Fibroblast of peridontal ligament (primary cell): ENCODE measurements at regions not wholly inside any gene's neighbourhood (a gene's known extent, or its start where the extent isn't known, plus 50 kb on each side); places are given as distances from the start of the nearest gene placed in this dataset.
"Not testable (repeated sequence)": the region's sequence is repeated elsewhere in the genome, so short reads cannot be mapped to it uniquely, and the experiment has no call there.

Experiments used
- DNase-seq: peaks from one replicate; pipeline ENCODE4 v3.0.0-alpha.2; 2010; ENCODE audit errors: extremely low read depth

DNA sequence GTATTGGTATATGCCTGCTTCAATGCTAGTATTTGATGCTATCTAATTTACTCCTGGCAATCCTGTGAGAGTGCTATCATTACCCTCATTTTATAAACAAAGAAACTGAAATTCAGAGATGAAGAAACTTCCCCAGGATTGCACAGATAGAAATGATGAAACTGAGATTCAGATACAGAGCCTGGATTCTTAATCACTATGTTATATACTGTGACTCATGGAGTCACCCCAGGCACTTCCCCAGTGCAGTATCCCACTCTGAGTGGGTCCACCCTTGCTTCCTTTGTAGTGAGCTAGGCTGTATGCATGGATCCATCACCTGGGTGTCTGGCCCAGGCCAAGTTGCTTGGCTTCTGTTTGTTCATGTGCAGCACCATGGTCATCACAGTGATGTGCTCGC, 133.9 kb downstream of the TRIM43 start:
- DNase-seq, result peak; percentile 27

DNA sequence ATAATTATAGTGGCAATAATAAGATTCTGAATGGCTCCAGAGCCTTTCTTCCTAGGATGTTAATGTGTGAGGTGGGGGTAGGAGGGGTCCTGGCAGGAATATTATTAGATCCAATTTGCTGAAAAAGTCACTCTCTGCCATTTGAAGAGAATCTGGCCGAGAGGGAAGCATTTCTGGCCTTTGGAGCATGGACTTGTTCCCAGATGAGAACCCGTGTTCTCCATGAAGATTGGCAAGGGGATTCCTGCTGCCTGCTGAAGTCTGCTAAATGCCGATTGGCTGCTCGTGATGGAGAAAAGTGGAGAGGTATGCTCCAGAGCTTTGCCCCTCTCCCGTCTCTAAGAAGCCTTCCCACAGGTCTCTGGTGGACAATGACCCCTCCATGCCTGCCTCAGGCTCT, 135.6 kb downstream of the TRIM43 start:
- not testable (repeated sequence) for DNase-seq

DNA sequence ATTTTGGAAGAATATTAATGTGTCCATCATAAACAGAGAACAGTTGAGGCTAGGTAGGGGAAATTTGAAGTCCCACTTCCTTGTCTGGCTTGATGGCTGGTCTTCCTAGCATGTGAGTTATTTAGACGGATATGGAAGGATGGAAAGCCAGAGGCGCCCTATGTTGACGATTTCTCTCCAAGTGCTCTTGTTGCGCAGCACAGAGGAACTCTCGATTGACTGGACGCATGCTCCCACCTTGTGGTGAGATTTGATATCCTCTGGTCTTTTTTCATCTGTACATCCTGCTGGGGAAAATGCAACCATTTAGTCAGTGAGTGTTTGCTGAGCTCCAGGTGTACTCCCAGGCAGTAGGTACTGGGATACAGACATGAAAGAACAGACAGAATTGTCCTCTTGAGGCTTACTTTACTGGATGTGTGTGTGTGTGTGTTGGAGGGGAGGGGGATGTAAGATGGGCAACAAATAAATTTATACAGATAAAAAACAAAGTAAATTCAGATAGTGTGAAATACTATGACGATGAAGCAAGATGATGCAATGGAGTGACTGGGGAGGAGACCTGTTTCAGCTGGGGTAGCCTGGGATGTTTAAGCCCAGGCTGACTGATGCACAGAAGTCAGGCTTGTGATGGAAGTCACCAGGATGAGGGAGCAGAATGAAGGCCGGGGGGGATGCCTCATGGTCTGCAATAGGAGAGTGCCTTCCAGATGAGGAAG, 137.2 kb downstream of the TRIM43 start:
- peak; percentile 94 for DNase-seq

DNA sequence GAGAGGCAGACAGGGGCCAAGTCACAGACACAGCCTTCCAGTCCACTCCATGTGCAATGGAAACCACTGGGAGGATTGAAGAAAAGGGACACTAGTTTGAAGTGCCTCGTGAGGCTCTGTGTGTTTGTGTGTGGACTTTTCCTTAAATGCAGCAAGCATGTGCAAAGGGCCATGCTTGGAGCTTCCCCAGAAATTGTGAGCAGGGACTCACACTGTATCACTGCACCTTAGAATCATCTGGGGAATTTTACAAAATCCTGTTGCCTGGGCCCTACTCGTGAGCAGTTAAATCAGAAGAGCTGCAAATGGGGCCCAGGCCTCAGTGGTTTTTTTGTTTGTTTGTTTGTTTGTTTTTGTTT, 137.8 kb downstream of the TRIM43 start:
- DNase-seq, result no peak

DNA sequence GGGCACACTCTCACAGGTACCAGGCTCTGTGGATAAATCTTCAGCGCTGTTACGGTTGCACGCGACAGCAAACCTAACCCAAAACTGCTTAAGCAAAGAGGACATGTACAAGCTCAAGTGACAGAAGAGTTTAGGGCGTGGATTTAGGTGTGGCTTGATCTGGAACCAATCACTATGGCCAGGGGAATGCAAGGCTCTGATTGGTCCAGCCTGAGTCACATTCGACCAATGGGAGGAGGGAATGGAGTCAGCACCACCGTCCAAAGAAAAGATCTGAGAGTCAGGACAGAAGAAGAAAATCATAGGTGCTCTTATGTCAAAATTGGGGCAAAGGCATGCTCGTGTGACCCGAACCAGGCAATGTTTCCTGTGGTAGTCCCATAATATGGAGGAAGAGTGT, 139.0 kb downstream of the TRIM43 start:
- DNase-seq, result no peak

DNA sequence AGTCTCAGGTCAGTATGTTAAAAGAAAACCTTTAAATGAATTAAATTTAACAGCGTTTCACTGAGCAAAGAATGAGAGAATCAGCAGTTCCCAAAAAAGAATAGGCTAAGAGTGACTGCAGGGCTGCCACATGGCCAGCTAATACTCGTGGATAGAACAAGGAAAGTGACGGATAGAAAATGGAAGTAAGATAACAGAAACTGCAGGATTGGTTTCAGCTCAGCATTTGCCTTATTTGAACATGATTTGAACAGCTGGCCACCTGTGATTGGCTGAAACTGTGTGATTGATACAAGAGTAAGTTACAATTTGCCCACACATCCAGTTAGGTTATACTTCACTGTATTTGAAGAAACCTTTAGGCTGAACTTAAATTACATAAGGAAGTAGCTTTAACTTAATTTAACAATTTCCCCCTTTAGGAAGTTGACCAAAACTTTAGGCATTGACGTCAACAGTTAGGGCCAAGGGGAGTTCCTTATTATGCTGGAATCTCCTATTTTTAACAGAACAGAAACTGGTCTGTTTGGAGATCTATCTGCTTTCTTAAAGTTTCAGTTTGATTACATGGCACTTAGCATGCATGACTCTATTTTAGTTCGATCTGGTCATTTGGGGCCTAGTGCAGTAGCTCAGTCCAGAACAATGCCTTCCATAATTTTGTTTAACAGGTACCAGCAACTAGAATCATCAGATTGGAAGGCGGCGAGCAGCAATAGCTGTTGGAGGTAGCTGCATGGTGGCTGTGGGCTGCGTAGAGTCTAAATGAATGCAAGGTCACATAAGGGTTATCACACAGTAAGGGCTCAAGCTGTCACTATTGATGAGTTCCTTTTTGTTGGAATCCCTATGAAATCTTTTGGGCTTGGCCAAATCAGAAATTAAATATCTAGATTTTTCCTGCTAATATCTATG, 143.4 kb downstream of the TRIM43 start:
- DNase-seq, result no peak

DNA sequence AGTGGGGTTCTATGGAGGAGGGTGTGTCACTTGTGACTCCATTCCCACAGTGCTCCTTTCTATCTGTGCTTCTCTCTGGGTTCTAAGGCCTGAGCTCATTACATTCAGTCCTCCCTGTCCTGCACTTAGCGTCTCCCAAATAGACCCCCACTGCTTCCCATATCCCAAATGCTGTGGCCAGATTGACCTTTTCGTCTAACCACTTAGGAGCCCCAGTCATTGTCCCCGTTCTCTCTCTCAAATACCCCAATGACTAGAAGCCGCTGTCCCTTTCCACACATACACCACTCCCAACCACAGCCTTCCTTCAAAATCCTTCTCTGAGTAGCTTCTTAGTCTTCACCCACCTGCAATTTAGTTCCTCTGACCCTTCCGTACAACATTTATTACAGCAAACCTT, 146.5 kb downstream of the TRIM43 start:
- no peak for DNase-seq

DNA sequence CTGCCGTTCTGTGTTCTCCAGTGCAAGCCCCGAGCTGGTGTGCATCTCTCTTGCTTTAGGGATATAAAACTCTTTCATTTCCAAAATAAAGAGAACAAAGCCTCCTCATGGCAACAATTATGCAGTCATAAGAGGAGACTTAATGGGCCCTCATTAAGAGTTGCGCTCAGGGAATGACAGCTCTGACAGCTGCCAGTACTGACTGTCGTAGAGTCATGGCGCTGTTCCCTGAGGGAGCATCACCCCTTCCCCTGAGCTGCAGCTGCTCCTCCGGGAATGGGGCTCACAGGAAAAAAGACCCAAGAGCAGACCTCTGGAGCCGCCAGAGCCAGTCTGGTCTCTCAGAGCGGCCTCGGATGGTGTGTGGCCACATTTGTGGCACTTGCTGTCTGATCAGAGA, 160.3 kb downstream of the TRIM43 start:
- DNase-seq, result not testable (repeated sequence)

DNA sequence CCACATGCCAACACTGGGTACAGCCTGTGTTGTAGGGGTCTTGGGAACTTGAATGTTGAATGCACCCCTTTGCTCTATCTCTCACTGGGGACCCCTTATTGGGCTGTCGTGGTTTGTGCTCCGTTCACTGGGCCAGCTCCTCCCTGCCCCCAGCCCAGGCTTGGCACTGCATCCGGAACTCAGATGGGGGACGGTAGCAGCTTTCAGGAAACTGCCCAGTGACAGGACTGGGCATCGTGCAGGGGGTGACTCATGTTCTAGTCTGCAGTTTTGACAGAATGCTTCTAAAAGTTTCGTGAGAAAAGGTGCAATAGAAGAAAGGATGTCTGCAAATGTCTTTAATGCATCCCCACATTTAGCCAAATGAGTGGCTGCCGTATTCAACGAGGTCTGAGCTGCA, 162.0 kb downstream of the TRIM43 start:
- DNase-seq, result not testable (repeated sequence)

DNA sequence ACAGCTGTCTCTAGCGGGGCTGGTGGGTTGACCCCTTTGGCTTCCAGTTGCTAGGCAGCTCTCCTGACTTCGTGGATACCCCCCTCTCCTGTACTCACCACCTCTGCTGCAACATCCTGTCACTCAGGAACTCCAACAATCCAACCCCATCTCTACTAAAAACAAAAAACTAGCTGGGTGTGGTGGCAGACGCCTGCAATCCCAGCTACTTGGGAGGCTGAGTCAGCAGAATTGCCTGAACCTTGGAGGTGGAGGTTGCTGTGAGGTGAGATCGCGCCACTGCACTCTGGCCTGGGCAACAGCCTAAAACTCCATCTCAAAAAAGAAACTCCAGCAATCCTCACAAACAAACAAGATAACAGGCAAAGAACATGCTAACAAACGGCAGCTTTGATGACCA, 162.4 kb downstream of the TRIM43 start:
- DNase-seq, result not testable (repeated sequence)

DNA sequence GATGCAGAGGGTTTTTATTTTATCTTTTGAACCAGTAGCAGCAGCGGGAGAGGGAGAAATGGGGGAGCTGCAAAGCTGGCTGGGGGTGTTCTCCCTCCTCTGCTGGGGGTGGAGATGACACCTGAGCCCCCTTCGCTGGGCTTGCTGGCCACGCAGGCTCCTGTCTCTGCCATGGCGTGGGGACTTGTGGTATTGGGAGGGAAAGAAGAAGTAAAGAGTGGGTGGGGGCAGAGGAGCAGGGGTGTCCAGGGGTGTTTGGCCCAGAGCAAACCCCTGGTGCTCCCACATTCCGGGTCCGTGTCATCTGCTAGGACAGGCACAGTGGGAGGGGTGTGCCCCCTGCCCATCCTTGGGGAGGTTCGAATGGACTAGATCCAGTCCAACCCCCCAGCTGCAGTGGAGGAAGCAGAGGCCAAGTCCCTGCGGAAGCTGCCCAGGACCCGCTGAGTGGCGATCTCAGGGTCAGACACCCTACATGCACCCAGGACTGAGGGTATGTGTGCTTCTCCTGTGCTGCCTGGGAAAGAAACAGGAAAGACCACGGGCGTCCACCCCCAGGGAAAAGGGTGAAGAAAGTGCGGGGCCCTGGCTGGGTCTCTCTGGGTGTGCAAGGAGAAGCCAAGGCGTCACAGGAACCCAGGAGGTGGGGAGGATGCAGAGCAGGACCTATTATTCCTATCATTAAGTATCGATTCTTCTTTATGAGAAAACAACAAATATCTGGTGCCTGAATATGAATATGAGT, 163.2 kb downstream of the TRIM43 start:
- DNase-seq, result not testable (repeated sequence)

DNA sequence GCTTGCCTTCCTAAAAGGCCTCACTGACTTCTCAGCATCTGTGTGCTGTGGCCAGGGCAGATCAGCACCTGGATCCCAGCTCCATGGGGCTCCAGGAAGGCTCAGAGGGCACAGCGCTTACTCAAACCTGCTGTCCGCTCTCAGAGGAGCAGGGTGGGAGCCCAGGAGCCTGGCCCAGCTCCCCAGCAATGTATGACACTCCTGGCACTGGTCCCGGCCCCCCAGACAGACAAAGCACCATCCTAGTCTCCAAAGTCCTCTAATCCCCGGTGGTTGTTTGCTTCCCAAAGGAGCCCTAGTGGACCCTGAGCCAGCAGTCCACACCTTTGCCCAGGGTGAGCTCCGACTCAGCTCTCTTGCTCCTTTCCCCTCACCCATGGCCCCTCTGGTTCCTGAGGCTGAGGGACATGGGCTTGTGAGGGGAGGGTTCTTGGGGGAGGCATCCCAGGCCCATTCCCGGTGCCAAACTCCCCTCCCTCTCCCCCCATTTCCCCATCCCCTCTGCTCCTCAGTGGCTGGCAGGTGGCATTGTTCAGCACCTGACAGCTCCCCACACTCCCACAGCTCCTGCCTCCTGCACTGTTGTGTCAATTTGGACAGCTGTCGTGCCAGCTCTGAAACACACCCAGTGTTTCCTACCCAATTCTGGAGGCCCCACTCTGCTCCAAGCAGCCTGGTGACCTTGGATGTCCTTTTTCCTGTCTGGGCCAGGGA, 164.3 kb downstream of the TRIM43 start:
- DNase-seq, result not testable (repeated sequence)

DNA sequence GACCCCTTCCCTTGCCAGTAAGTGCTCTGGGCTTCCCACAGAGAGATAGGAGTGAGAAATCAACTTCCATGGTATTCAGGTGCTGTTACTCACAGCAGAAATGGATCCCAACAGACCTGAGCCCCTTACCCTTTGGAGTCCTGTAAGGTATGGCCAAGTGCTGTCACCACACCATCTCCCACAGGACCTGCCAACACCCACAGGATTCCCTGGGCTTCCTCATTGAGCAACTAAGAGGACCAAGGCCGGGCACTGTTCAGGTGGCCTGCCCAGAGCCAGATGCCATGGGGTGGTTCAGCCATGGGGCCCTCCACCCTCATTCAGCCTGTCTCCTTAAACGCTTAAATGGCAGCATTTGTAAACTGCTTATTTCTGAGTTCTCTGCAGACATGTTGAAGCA, 166.2 kb downstream of the TRIM43 start:
- no peak for DNase-seq

DNA sequence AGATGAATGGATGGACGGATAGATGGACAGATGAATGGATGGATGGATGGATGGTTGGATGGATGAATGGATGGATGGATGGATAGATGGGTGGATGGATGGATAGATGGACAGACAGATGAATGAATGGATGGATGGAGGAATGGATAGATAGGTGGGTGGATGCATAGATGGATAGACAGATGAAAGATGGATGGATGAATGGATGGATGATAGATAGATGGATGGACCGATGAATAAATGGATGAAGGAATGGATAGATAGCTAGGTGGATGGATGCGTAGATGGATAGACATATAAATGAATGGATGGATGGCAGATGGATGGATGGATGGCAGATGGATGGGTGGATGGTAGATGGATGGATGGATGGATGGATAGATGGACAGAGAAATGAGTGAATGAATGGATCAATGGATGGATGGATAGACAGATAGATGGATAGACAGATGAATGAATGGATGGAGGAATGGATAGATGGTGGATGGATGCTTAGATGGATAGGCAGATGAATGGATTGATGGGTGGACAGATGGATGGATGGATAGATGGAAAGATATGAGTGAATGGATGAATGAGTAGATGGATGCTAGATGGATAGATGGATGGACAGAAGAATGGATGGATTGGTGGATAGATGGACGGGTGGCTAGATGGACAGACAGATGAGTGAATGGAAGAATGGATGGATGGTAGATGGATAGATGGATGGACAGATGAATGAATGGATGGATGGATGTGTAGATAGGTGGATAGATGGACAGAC, 167.9 kb downstream of the TRIM43 start:
- DNase-seq, result no peak

DNA sequence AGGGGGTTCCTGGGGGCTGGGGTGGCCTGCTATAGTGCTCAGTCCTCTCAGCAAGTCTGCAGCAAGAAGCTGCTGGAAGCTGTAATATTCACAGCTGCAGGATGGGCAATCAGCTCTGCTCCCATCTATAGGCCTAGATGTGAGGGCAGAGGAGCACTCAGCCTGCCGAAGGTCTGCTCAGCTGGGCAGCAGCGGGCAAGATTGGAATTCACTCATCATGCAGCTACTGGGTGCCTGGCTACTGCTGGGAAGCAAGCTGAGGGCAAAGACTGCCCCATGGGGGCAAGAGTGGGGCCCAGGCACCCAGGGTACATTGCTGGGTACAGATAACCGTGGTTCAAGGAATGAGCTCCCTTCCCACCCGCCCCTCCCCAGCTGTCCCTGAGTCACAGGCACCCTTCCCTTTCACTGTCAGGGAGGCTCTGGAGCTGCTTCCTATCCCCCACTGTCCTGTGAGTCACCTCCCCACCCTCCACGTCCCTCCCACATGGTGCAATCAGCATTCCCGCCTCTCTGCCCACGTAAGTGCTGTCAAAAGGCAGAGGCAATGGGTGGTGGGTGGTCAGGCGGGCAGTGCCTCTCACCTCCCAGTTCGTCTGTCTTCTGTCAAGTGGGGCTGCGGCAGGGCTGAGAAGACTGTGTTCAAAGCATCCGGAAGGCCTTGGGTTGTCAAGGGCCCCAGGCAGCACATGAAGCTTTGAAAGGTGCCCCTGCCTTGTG, 169.2 kb downstream of the TRIM43 start:
- peak; percentile 42 for DNase-seq

DNA sequence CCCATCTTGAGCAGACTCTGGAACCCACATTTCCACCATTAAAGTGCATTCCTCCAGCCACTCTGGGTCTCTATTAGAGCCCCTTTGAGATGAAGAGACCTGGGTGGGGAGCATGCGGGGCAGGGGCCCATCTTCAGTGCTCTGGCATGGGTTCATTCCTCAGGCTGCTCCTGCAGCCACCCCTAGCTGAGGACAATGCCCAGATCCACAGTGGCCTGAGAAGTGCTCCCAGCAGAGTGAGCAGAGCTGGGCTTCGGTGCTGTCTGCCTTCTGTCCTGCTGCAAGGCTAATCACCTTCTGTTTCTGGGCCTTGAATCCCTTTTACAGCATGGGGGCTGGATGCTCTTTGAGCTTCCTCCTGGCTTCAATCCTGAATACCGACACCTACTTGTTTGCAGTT, 169.8 kb downstream of the TRIM43 start:
- no peak for DNase-seq

DNA sequence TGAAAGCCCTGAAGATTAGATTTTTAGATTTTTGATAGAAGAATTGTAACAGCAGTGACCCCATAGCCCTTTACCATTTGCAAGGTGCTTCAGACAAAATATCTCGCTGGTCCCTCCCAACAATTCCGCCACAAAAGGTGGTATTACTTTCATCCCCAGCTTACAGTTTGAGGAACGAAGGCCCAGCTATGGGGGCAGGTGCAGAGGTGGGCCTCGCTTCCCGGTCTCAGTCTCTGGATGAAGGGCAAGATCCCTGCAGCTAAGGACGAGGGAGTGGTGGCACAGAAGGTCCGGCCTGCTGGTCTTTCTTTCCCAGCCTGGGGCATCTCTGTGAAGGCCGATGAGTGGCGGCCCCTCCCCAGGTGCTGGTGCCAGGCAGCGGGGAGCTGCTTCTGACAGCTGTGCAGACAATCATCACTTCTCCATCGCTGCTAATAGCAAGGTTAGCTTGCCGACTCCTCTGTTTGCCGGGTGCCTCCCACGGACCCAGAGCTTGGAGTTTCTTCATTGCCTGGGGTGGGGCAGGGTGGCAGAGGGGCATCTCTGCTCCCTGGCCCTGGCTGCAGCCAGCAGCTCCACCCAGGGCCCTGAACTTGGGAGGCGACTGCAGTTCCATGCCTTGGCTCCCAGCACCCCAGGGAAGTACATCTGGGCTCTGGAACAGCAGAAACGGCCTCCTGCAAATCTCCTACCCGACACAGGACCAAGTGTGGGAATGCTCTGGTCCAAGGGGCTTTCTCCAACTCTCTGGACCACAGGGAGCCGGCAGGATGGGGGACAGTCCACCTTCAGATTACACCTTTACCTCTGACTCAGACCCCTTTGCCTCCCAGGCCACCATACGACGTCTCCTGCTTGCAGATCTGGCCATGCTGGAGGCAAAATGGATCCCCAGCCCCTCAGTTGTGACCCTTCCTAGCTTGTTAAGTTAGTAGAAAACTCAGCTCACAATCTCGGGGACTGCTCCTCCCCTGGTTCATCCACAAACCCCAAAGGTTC, 170.5 kb downstream of the TRIM43 start:
- DNase-seq, result not testable (repeated sequence)

DNA sequence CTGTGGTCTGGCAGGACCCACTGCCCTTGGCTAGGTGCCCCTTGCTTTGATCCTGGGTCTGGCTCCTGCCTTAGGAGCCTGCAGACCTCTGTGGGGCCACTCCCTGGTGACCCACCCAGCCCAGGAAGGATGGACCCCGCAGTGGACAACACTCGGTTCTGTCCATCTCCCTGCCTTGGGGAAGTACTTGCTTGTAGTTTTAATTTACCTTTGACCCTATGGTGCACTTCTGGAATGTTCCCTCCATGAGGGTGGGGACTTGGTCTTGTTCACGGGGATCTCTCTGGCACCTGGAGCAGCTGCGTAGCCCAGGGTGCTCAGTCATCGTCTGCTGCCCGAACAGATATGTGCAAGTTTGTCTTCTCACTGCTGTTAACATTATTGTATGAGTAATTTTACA, 171.3 kb downstream of the TRIM43 start:
- DNase-seq, result not testable (repeated sequence)

DNA sequence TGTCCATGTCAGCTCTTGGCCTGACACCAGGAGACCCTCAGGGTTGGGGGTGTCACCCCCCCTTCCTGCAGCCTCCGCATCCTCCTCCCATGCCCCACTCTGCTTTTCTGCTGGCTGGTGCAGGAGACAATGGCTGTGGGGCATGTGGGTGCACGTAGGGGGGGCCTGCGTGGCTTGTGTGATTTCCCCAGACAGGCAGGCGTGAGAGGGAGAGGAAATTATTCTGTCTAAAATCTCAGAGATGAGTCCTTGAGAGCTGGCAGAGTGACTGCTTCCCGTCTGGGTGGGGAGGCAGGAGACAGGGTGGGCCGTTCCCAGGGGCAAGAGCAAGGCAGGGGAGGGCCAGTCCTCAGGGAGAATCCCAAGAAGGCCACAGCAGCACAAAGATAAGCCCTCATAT, 173.2 kb downstream of the TRIM43 start:
- not testable (repeated sequence) for DNase-seq
